HL-60 (cell line): ENCODE measurements at regions not wholly inside any gene's neighbourhood (a gene's known extent, or its start where the extent isn't known, plus 50 kb on each side); places are given as distances from the start of the nearest gene placed in this dataset.

Experiments used
- POLR2AphosphoS5 ChIP-seq: IDR thresholded peaks from 2 replicates; pipeline ENCODE4 v1.6.1; 2012; ENCODE audit warnings: low read depth
- TF ChIP-seq, protein P1 (sequence below): IDR thresholded peaks from one replicate; pipeline ENCODE4 v1.5.1; 2011; ENCODE audit warnings: low read length, control low read depth, inconsistent platforms; ENCODE audit not compliant: insufficient read depth

DNA sequence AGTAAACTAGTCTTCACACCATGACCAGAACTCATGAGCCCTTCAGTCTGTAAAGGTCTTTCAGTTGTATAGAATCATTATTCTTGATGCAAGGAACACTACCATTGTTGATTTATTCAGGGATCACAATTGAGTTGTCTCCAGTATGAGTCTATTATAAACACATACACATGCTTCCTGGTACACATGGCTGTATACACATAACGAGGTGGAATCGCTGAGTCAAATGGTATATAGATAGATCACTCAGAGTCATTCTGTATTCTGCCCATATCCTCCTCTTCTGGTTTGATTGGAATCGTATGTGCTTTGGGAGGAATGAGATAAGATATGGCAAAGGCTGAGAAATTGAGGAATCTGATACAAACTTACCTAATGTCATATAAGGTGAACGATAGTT is 216.0 kb downstream of the UBE2E3 start:
- no peak for TF ChIP-seq POLR2AphosphoS5
- TF ChIP-seq, protein P1, sequence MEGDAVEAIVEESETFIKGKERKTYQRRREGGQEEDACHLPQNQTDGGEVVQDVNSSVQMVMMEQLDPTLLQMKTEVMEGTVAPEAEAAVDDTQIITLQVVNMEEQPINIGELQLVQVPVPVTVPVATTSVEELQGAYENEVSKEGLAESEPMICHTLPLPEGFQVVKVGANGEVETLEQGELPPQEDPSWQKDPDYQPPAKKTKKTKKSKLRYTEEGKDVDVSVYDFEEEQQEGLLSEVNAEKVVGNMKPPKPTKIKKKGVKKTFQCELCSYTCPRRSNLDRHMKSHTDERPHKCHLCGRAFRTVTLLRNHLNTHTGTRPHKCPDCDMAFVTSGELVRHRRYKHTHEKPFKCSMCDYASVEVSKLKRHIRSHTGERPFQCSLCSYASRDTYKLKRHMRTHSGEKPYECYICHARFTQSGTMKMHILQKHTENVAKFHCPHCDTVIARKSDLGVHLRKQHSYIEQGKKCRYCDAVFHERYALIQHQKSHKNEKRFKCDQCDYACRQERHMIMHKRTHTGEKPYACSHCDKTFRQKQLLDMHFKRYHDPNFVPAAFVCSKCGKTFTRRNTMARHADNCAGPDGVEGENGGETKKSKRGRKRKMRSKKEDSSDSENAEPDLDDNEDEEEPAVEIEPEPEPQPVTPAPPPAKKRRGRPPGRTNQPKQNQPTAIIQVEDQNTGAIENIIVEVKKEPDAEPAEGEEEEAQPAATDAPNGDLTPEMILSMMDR, result no peak
